Upper lobe of left lung (tissue), 4 donors: ENCODE measurements at regions not wholly inside any gene's neighbourhood (a gene's known extent, or its start where the extent isn't known, plus 50 kb on each side); places are given as distances from the start of the nearest gene placed in this dataset.

ENCODE experiments used
- EP300 ChIP-seq, 4 donors: sonication (generic); formaldehyde crosslinking; IDR thresholded peaks; one replicate each; pipeline ENCODE4 v1.5.1; 2017; ENCODE audit warnings: antibody characterized with exemption in 4 of 4, control low read depth in 2 of 4
- POLR2A ChIP-seq, 4 donors: fragments of 450-650 bp; IDR thresholded peaks; one replicate each; pipeline ENCODE4 v1.5.1; 2016 to 2017; ENCODE audit warnings: antibody characterized with exemption in 4 of 4, mild to moderate bottlenecking in 2 of 4
- TF ChIP-seq, protein P1 (sequence below), 6 experiments: fragments of 450-650 bp in 4 of 6; fragments of 200-600 bp in 2 of 6; sonication (generic) in 2 of 6; IDR thresholded peaks; one replicate each; pipeline ENCODE4 v1.5.1; 2016 to 2019; ENCODE audit warnings: antibody characterized with exemption in 6 of 6

DNA sequence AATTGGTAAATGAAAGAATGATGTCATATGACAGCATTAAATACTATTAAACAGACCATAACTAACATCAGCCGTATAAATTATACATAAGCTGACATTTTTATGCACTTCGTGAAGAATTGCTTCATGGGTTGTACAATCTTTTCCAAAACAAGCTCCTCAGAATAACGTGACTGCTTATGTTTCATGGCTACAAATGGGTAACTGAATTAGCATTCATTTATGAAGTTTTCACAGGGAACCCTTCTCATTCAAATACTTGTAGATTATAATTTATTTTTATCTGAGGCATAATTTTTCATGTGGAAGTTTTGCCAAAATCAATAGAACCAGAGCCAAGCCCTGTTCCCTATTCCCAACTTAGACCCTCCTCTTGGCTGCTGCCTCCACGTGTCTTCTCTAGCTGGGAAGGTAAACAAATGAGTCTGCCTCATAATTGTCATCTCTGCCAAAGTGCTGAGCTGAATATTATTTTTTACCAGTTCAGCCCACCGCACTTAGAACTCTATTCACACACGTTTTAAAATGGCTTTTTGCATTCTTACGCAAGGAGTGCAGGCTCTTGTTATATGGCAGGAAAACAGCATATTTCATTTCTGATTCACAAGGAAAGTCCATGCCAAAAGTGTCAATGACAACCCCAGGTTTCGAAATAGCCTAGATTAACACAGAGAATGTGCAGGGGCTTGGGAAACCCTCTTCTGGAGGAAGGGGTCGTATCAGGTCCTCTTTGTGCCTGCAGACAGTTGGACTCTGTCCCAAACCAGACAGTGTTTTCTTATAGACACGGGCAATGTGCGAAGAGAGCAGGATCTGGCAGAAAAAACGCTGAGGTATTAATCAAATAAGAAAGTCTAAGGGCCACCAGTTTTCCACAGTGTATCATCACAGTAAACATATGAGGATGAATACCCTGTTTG is 370.7 kb upstream of the MGMT start:
- TF ChIP-seq, protein P1, sequence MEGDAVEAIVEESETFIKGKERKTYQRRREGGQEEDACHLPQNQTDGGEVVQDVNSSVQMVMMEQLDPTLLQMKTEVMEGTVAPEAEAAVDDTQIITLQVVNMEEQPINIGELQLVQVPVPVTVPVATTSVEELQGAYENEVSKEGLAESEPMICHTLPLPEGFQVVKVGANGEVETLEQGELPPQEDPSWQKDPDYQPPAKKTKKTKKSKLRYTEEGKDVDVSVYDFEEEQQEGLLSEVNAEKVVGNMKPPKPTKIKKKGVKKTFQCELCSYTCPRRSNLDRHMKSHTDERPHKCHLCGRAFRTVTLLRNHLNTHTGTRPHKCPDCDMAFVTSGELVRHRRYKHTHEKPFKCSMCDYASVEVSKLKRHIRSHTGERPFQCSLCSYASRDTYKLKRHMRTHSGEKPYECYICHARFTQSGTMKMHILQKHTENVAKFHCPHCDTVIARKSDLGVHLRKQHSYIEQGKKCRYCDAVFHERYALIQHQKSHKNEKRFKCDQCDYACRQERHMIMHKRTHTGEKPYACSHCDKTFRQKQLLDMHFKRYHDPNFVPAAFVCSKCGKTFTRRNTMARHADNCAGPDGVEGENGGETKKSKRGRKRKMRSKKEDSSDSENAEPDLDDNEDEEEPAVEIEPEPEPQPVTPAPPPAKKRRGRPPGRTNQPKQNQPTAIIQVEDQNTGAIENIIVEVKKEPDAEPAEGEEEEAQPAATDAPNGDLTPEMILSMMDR (IDR thresholded peaks at IDR 0.05): no peak
- no peak for TF ChIP-seq EP300 (IDR thresholded peaks at IDR 0.05)
- no peak for TF ChIP-seq POLR2A (IDR thresholded peaks at IDR 0.05)
